HAP-1 (cell line): ENCODE measurements at regions not wholly inside any gene's neighbourhood (a gene's known extent, or its start where the extent isn't known, plus 50 kb on each side); places are given as distances from the start of the nearest gene placed in this dataset.
"Not testable (repeated sequence)": the region's sequence is repeated elsewhere in the genome, so short reads cannot be mapped to it uniquely, and the experiment has no call there.

Experiments
- DNase-seq, 2 experiments: peaks; one replicate each; pipeline ENCODE4 v3.0.0-alpha.2; 2016 to 2020; ENCODE audit warnings: low spot score in 2 of 2
- H3K27me3 ChIP-seq: fragments of 250-450 bp; sonication (Bioruptor Pico); 2 replicates; pipeline ENCODE4 v1.5.1; 2020; ENCODE audit warnings: low read depth, mild to moderate bottlenecking, moderate library complexity
- H3K36me3 ChIP-seq: fragments of 250-450 bp; sonication (Bioruptor Pico); replicated peaks from 2 replicates; pipeline ENCODE4 v1.5.1; 2020; ENCODE audit warnings: mild to moderate bottlenecking
- H3K4me1 ChIP-seq: fragments of 250-450 bp; sonication (Bioruptor Pico); 2 replicates; pipeline ENCODE4 v1.5.1; 2020; ENCODE audit warnings: mild to moderate bottlenecking
- H3K4me3 ChIP-seq: fragments of 250-450 bp; sonication (Bioruptor Pico); 2 replicates; pipeline ENCODE4 v1.5.1; 2020; ENCODE audit warnings: mild to moderate bottlenecking, moderate library complexity
- H3K9me3 ChIP-seq: fragments of 250-450 bp; sonication (Bioruptor Pico); 2 replicates; pipeline ENCODE4 v1.5.1; 2020; ENCODE audit warnings: mild to moderate bottlenecking, moderate library complexity
- in situ Hi-C: fragments of 300-500 bp; cut with MboI; formaldehyde crosslinking; loops from 3 replicates; pipeline ENCODE4 v1.14.3; 2020; ENCODE audit warnings: low sequenced_read_pairs, inconsistent platforms, mixed read lengths

DNA sequence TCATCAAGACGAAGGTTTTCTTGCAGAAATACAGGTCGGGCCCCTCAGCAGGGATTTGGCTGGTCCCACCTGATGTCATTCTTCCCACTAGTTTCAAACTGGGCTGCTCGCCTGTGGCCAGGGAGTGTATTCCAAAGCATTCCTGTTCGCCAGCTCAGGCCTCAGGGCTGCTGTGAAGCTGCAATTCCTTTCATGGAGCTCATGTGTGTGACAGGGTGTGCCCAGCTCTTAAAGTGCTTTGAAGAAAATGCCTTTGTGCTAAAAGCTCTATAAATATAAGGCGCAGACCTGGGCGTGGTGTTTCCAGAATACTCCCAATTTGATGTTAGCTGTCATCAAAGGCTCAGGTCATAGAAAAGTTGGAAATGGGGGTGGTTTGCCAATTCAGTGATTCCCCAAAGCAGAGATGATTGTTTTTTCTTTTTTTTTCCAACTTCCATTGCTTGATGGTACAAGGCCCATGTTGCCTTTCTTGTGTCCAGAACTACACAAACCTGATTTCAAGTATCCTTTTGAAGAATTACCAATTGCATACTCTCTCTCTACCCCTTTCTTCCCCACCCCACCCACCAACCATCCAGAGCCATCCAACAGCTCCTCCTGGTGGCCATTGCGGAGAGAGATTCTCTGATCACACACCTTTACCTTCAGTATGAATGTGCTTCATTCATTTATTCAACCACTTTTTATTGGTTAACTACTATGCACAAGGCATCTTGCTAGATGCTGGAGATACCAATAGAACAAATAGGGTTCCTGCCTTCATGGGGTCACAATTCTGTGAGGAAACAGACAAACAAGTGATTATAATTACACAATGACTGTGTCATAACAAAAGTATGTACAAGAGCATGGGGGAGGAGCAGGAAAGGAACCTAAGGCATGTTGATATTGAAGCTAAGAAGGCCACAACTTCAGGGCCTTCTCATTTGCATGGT lies 297.3 kb upstream of the LYZL1 start:
- Histone ChIP-seq H3K36me3 (no peaks in the 10 kb centered on the region), H3K4me1 (peaks cover 17% of the 10 kb centered on the region), H3K27me3 (no peaks in the 10 kb centered on the region), H3K4me3 (no peak overlapping the region), H3K9me3 (peaks cover 2% of the 10 kb centered on the region; the same call in 1 of the 2 replicates)
- in situ Hi-C loops, result loop anchor here (5.0 to 10.0 kb wide), 2 partner anchors 313 to 324 kb away; no protein-coding TSS in a partner anchor
- peak; percentile 71 to 83 for DNase-seq

DNA sequence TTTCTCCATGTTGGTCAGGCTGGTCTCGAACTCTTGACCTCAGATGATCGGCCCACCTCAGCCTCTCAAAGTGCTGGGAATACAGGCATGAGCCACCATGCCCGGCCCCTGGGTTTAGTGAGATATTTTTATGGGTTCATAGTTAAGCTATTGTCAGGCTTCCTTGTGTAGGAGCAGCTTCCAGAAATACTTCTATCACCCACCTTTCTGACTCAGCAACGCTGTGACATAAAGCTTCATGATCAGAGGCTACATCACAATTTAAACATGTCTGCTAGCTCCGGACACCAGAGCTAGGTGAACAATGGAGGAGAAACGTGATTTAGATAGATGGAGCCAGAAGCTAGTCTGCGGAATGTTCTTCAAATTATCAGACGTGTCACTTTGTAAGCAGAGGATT lies 295.8 kb upstream of the LYZL1 start:
- no peak overlapping the region for H3K4me3 ChIP-seq
- peaks cover 2% of the 10 kb centered on the region; the same call in 1 of the 2 replicates for H3K9me3 ChIP-seq
- DNase-seq, result no peak
- peaks cover 17% of the 10 kb centered on the region for H3K4me1 ChIP-seq
- in situ Hi-C loops, result loop anchor here (5.0 to 10.0 kb wide), 2 partner anchors 312 to 326 kb away; no protein-coding TSS in a partner anchor
- no peaks in the 10 kb centered on the region for H3K27me3 ChIP-seq
- H3K36me3 ChIP-seq, result no peaks in the 10 kb centered on the region

DNA sequence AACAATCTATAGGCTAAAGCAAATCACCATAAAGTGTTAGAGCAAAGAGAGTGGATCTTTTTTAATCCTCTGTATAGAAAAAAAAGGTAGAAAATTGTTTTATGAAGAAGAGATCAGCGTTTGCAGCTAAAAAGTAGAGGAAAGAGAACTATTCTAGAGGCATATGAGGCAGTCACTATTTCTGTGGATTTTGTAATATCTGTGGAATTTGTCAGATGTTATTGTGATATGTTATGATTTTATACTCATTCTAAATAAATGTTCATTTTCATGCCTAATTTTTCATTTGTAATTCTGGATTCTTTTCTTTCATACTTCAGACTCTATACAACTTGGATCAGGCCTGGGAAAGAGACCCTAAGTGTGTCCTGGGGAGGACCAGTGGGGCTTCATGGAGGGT lies 295.0 kb upstream of the LYZL1 start:
- H3K27me3 ChIP-seq, result no peaks in the 10 kb centered on the region
- in situ Hi-C loops, result loop anchor here (5.0 to 10.0 kb wide), 2 partner anchors 311 to 327 kb away; no protein-coding TSS in a partner anchor
- no peak for DNase-seq
- peaks cover 17% of the 10 kb centered on the region for H3K4me1 ChIP-seq
- peaks cover 2% of the 10 kb centered on the region; the same call in 1 of the 2 replicates for H3K9me3 ChIP-seq
- H3K4me3 ChIP-seq, result no peak overlapping the region
- no peaks in the 10 kb centered on the region for H3K36me3 ChIP-seq

DNA sequence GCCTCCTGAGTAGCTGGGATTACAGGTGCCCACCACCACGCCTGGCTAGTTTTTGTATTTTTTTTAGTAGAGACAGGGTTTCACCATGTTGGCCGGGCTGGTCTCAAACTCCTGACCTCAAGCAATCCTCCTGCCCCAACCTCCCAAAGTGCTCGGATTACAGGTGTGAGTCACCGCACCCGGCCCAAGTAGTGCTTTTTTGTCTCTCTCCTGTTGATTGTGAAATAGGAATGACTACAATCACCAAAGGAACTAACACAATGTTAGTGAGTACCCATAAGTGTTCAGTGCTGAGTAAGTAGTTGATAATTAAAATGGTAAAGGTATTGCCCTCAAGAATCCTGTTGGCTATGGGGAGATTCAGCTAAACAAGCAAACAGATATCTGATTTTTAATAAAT lies 294.1 kb upstream of the LYZL1 start:
- DNase-seq, H3K36me3 ChIP-seq, H3K4me3 ChIP-seq, H3K9me3 ChIP-seq, H3K27me3 ChIP-seq: not testable (repeated sequence)
- in situ Hi-C loops, result loop anchor here (5.0 to 10.0 kb wide), 2 partner anchors 310 to 328 kb away; no protein-coding TSS in a partner anchor
- peaks cover 17% of the 10 kb centered on the region for H3K4me1 ChIP-seq

DNA sequence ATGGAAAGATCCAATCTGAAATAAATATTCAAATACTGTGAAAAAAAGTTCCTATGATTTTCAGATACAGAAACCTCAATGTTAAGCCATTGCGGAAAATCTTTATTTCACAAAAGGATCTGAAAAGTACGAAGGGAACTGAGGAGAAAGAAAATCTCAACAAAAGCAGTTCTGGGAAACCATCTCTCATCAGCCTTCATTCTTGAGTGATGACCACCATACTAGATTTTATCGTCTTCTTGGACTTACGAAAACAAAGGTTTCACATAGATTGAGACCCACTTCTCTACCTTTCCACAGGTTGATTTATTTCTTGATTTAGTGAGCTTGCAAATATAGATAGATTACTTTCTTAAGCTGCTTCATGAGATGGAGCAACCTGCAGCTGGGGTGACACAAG lies 293.4 kb upstream of the LYZL1 start:
- peaks cover 2% of the 10 kb centered on the region; the same call in 1 of the 2 replicates for H3K9me3 ChIP-seq
- H3K27me3 ChIP-seq, result no peaks in the 10 kb centered on the region
- no peak for DNase-seq
- H3K4me1 ChIP-seq, result peaks cover 17% of the 10 kb centered on the region
- no peaks in the 10 kb centered on the region for H3K36me3 ChIP-seq
- H3K4me3 ChIP-seq, result no peak overlapping the region
- in situ Hi-C loops, result loop anchor here (10.0 kb wide), 1 partner anchor 309 kb away; no protein-coding TSS in a partner anchor

DNA sequence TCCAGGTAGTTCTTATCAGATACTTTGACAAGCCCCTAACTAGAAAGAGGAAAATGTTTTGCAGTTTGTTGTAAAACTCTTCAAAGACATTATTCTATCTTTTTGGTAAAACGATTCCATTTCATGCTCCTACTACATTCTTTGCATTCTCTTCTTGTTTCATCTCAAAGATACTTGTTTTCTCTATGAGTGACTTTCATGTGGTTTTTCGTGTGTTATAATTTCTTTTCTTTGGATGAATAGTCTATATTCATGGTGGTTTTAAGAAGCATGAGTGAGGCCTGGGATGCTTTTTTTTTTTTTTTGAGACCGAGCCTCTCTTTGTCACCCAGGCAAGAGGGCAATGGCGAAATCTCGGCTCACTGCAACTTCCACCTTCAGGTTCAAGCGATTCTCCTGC lies 292.5 kb upstream of the LYZL1 start:
- H3K4me1 ChIP-seq, result peaks cover 12% of the 10 kb centered on the region
- in situ Hi-C loops, result loop anchor here (10.0 kb wide), 1 partner anchor 308 kb away; no protein-coding TSS in a partner anchor
- H3K27me3 ChIP-seq, result no peaks in the 10 kb centered on the region
- H3K9me3 ChIP-seq, result no peaks in the 10 kb centered on the region; the same call in 1 of the 2 replicates
- no peak for DNase-seq
- H3K4me3 ChIP-seq, result no peak overlapping the region
- no peaks in the 10 kb centered on the region for H3K36me3 ChIP-seq

DNA sequence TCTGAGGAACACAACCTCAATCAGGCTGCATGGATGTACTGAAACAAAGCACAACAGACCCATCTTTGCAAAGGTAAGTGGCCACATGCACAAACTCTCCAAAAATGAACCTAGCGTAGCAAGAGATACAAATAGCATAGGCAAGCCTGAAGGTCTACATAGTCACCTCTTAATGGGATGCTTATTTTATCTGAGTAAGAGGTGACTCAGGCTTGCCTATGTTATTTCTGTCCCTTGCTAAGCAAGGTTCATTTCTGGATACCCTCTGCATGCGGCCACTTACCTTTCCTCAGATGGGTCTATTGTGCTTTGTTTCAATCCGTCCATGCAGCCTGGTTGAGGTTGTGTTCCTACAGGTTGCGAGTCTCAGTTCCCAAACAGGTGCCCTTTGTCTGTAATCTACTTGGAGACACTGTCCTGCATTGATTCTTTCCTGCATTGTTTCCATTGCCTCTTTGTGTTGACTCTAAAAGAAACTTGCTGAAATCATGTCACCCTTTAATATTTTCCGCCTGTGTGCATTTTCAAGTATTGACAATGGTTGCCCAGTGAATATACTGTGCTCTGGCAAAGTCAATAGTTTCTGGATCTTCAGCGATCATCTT lies 291.8 kb upstream of the LYZL1 start:
- no peak for DNase-seq
- peaks cover 7% of the 10 kb centered on the region for H3K4me1 ChIP-seq
- no peaks in the 10 kb centered on the region for H3K27me3 ChIP-seq
- no peak overlapping the region for H3K4me3 ChIP-seq
- H3K9me3 ChIP-seq, result no peaks in the 10 kb centered on the region; the same call in 1 of the 2 replicates
- in situ Hi-C loops, result loop anchor here (10.0 kb wide), 1 partner anchor 308 kb away; no protein-coding TSS in a partner anchor
- no peaks in the 10 kb centered on the region for H3K36me3 ChIP-seq

DNA sequence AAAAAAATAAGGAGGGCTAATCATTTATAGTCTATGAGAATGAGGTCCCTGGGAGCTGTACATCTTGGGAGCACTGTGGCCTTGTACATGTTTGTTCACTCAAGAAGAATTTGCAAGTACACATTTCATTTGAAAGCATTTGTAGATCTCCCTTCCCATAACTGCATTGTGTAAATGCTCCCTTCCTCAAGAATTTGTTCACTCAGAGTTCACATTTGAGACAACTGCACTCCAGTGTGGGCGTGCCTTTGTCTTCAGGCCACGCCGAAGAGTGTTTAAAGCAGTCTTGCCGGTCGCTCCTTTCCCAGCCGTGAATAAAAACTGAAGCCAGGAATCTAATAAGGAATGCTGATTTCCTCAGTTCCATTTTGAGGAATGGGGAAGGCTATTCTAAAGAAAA lies 291.1 kb upstream of the LYZL1 start:
- Histone ChIP-seq H3K9me3 (no peaks in the 10 kb centered on the region; the same call in 1 of the 2 replicates), H3K4me3 (no peak overlapping the region), H3K27me3 (no peaks in the 10 kb centered on the region), H3K4me1 (peaks cover 5% of the 10 kb centered on the region; the same call in 1 of the 2 replicates), H3K36me3 (no peaks in the 10 kb centered on the region)
- in situ Hi-C loops, result loop anchor here (10.0 kb wide), 1 partner anchor 307 kb away; no protein-coding TSS in a partner anchor
- DNase-seq, result no peak

DNA sequence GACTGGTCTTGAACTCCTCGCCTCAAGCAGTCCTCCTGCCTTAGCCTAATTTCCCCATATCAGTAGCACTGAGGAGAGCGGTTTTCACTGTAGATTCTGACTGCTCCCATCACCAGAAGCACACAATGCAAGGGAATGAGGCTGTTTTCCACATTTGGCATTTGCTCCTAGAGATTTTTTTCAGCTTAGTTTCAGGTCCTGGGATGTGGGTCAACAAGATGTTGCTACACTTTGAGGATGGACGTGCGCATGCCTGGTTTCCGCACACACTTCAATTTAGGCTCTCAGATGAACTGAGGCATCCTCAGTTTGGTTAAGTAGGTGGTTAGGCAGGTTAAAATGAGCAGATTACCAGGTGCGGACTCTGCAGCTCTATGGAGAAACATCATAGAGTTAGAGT lies 287.1 kb upstream of the LYZL1 start:
- DNase-seq, result no peak
- Histone ChIP-seq H3K9me3 (no peaks in the 10 kb centered on the region), H3K4me1 (no peaks in the 10 kb centered on the region; the same call in 1 of the 2 replicates), H3K27me3 (no peaks in the 10 kb centered on the region), H3K4me3 (no peak overlapping the region), H3K36me3 (no peaks in the 10 kb centered on the region)
- in situ Hi-C loops, result no loop called here

DNA sequence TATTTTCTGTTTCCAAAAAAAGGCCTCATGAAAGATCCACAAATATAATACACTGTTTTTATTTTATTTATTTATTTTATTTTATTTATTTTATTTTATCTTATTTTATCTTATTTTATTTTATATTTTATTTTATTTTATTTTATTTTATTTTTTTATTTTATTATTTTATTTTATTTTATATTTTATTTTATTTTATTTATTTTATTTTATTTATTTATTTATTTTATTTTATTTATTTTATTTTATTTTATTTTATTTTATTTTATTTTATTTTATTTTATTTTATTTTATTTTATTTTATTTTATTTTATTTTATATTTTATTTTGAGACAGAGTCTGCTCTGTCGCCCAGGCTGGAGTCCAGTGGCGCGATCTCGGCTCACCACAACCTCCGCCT lies 285.9 kb upstream of the LYZL1 start:
- H3K9me3 ChIP-seq, DNase-seq, H3K4me1 ChIP-seq, in situ Hi-C loops, H3K36me3 ChIP-seq, H3K27me3 ChIP-seq, H3K4me3 ChIP-seq: not testable (repeated sequence)

DNA sequence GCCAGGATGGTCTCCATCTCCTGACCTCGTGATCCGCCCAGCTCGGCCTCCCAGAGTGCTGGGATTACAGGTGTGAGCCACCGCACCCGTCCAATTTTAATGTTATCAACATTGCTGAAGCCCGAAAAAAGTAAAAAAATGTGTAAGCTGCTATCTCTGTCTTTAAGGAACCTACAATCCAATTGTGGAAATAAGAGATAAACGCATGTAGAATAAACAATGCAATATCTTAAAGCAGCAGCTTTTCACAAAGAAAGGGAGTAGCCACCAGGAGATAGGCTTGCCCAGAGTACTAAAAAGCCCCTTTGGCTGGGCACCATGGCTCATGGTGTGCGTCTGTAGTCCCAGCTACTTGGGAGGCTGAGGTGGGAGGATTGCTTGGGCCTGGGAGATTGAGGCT lies 282.9 kb upstream of the LYZL1 start:
- in situ Hi-C loops, result no loop called here
- no peak for DNase-seq
- 0 out of 2 replicates have a peak, but pooled peaks cover 4% of the 10 kb centered on the region for H3K9me3 ChIP-seq
- H3K4me1 ChIP-seq, result peaks cover 3% of the 10 kb centered on the region; the same call in 1 of the 2 replicates
- no peaks in the 10 kb centered on the region for H3K27me3 ChIP-seq
- no peak overlapping the region for H3K4me3 ChIP-seq
- no peaks in the 10 kb centered on the region for H3K36me3 ChIP-seq

DNA sequence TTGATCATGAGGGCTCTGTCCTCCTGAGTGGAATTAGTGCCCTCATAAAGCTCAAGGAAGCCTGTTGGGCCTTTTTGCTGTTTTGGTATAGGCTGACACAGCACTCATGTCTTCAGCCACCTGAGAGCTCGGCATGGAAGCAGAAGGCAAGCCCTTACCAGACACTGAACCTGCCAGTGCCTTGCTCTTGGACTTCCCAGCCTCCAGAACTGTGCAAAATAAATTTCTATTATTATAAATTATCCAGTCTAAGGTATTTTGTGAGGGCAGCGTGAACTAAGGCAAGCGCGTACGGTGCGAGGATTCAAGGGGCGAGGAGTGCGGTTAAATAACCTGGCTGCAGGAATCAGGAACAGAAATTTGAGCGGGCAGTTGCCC lies 281.5 kb upstream of the LYZL1 start:
- 0 out of 2 replicates have a peak, but pooled peaks cover 4% of the 10 kb centered on the region for H3K9me3 ChIP-seq
- H3K4me1 ChIP-seq, result peaks cover 11% of the 10 kb centered on the region
- no peaks in the 10 kb centered on the region for H3K27me3 ChIP-seq
- DNase-seq, result no peak
- H3K4me3 ChIP-seq, result no peak overlapping the region
- no peaks in the 10 kb centered on the region for H3K36me3 ChIP-seq
- in situ Hi-C loops, result no loop called here

DNA sequence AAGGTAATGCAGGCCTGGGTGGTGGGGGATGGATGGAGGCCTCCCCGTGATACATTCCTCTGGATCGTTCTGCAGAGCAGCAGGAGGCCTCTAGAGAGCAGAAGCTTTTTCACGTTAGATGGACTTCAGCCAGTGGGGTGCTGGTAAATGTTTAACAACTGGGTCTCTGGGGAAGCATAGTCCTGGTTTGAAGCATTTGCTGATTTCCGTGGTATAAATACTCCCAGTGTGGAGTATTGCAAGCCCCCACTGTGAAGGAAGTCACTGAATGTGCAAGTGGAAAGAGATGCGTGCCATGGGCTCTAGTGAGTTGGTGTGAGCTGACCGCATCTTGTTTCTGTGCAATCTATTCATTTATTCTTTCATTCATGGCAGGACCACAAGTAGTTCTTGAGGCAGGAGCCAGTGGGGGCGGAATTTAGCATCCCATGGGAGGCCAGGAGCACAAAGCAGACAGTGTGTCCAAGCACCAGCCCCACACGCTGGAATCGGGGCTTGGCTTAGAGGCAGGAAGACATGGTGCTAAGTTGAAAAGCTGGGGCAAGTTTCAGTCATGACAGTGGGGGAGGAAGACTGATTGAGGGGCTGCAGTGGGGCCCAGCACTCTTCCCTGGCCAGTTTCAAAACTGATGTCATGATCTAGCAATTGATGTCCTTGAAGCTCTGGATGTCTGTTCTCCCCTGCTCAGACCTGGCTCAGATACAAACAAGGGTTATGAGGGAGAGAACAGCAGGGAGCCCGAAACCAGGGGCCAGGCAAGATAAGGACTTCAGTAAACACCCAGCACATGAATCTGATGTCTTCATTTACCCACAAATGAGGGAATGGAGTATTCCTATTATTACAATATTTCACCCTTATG lies 280.9 kb upstream of the LYZL1 start:
- Histone ChIP-seq H3K4me3 (no peak overlapping the region), H3K4me1 (peaks cover 11% of the 10 kb centered on the region), H3K27me3 (no peaks in the 10 kb centered on the region), H3K36me3 (no peaks in the 10 kb centered on the region), H3K9me3 (0 out of 2 replicates have a peak, but pooled peaks cover 4% of the 10 kb centered on the region)
- DNase-seq, result no peak
- in situ Hi-C loops, result no loop called here
